K562 (cell line): ENCODE measurements at regions not wholly inside any gene's neighbourhood (a gene's known extent, or its start where the extent isn't known, plus 50 kb on each side); places are given as distances from the start of the nearest gene placed in this dataset.

ENCODE experiments used
- ATAC-seq: fragments of 200-7000 bp; cut with Tn5 transposase; 3 replicates; pipeline ENCODE4 v1.9.1; 2020; ENCODE audit warnings: moderate library complexity
- BruUV-seq: library from RNA; stranded (reverse); fragments of 400-500 nt; replicated peaks from 2 replicates; lab custom pipeline; 2021; lab: Mats Ljungman, UMichigan
- CTCF ChIA-PET: fragments of 300-600 bp; formaldehyde crosslinking; extraction: SDS; loops from one replicate; lab custom pipeline; 2021; ENCODE audit warnings: low intra/inter-chr PET ratio; lab: Yijun Ruan, JAX
- POLR2A ChIA-PET: fragments of 300-600, 350-650 bp; sonication (Branson Sonifier 250); formaldehyde crosslinking; extraction: SDS; loops from one replicate; lab custom pipeline; 2021; ENCODE audit warnings: antibody characterized with exemption, inconsistent platforms; lab: Yijun Ruan, JAX
- DNase-seq, 4 experiments: peaks; one replicate each; pipeline versions ENCODE4 v3.0.0 to v3.0.0-alpha.2; 2011 to 2018; ENCODE audit warnings: low spot score in 3 of 4, mixed read lengths in 3 of 4; ENCODE audit errors: extremely low read depth in 1 of 4
- FAIRE-seq: peaks from 2 replicates; lab custom pipeline; 2011; peaks lifted over from hg19 to GRCh38; lab: Jason Lieb, UNC
- H2AFZ ChIP-seq: 2 replicates; pipeline ENCODE4 v1.6.0; 2011; ENCODE audit warnings: low read depth, low read length, control low read depth, inconsistent platforms
- H3K27ac ChIP-seq: fragments of 200-600 bp; 3 replicates; pipeline ENCODE4 v1.8.0; 2011; ENCODE audit warnings: low read depth, mild to moderate bottlenecking, control low read depth, inconsistent platforms, low read length, moderate library complexity, mixed read lengths; ENCODE audit errors: extremely low read depth
- H3K27me3 ChIP-seq, 2 experiments: fragments of 300-600 bp in 1 of 2; 2 replicates in 1 of 2; 3 replicates in 1 of 2; pipeline versions ENCODE4 v1.6.0 to v1.8.0; 2011; ENCODE audit warnings: inconsistent platforms in 2 of 2, low read length in 2 of 2, mild to moderate bottlenecking in 1 of 2, mixed read lengths in 1 of 2, moderate library complexity in 1 of 2; ENCODE audit not compliant: control insufficient read depth in 2 of 2, insufficient read depth in 2 of 2
- H3K36me3 ChIP-seq: fragments of 300-600 bp; 3 replicates; pipeline ENCODE4 v1.8.0; 2011; ENCODE audit warnings: mild to moderate bottlenecking, low read length, inconsistent platforms; ENCODE audit not compliant: control insufficient read depth, insufficient read depth
- H3K4me1 ChIP-seq, 2 experiments: fragments of 200-600 bp in 1 of 2; replicated peaks in 1 of 2; 2 replicates in 1 of 2; 3 replicates in 1 of 2; pipeline versions ENCODE4 v1.5.1 to v1.8.0; 2011; ENCODE audit warnings: inconsistent platforms in 2 of 2, low read length in 2 of 2, mild to moderate bottlenecking in 1 of 2, mixed read lengths in 1 of 2, moderate library complexity in 1 of 2; ENCODE audit not compliant: control insufficient read depth in 2 of 2, insufficient read depth in 2 of 2
- H3K4me2 ChIP-seq: 2 replicates; pipeline ENCODE4 v1.6.1; 2011; ENCODE audit warnings: low read length, control low read depth, inconsistent platforms, mixed read lengths; ENCODE audit not compliant: insufficient read depth
- H3K4me3 ChIP-seq: fragments of 200-600 bp; sonication (generic), shearing (Covaris generic); 2 replicates; pipeline ENCODE4 v1.5.1; 2016; ENCODE audit warnings: control low read depth, inconsistent platforms
- H3K79me2 ChIP-seq: fragments of 200-600 bp; 3 replicates; pipeline ENCODE4 v1.8.0; 2011; ENCODE audit warnings: low read length, inconsistent platforms; ENCODE audit not compliant: control insufficient read depth, insufficient read depth
- H3K9ac ChIP-seq, 2 experiments: 2 replicates each; pipeline versions ENCODE4 v1.6.0 to v1.6.1; 2011; ENCODE audit warnings: low read depth in 2 of 2, low read length in 2 of 2, control low read depth in 1 of 2, inconsistent platforms in 1 of 2, mild to moderate bottlenecking in 1 of 2, mixed read lengths in 1 of 2; ENCODE audit not compliant: insufficient read depth in 1 of 2
- H3K9me1 ChIP-seq: one replicate; pipeline ENCODE4 v1.6.0; 2011; ENCODE audit warnings: inconsistent platforms, mild to moderate bottlenecking, low read length, moderate library complexity; ENCODE audit not compliant: control insufficient read depth, insufficient read depth
- H3K9me3 ChIP-seq: replicated peaks from 2 replicates; pipeline ENCODE4 v1.5.1; 2011; ENCODE audit warnings: low read depth, low read length, inconsistent platforms; ENCODE audit not compliant: control insufficient read depth, insufficient read depth
- H4K20me1 ChIP-seq: replicated peaks from 2 replicates; pipeline ENCODE4 v1.6.1; 2011; ENCODE audit warnings: low read length, inconsistent platforms, mixed read lengths; ENCODE audit not compliant: control insufficient read depth, insufficient read depth
- BRD9 ChIP-seq: fragments of 450-650 bp; IDR thresholded peaks from 2 replicates; pipeline ENCODE4 v1.6.1; 2018; ENCODE audit warnings: low read depth; ENCODE audit not compliant: partially characterized antibody
- BRF1 ChIP-seq: IDR thresholded peaks from 3 replicates; pipeline ENCODE4 v1.6.1; 2011; ENCODE audit warnings: borderline replicate concordance, mild to moderate bottlenecking; ENCODE audit not compliant: insufficient read length; ENCODE audit errors: extremely low read depth
- E2F3 ChIP-seq: fragments of 250-450 bp; sonication (Bioruptor Pico); IDR thresholded peaks from 2 replicates; pipeline ENCODE4 v1.4.0; 2020; ENCODE audit warnings: mild to moderate bottlenecking
- GATAD2A ChIP-seq: fragments of 450-650 bp; IDR thresholded peaks from 2 replicates; pipeline ENCODE4 v1.6.1; 2017
- HNRNPUL1 ChIP-seq: fragments of 200-400 bp; formaldehyde crosslinking; IDR thresholded peaks from 2 replicates; pipeline ENCODE4 v1.6.1; 2017; ENCODE audit warnings: low read length
- HOMEZ ChIP-seq: fragments of 250-450 bp; sonication (Bioruptor Pico); IDR thresholded peaks from 2 replicates; pipeline ENCODE4 v1.4.0; 2020; ENCODE audit warnings: mild to moderate bottlenecking, moderate library complexity
- MCM5 ChIP-seq: fragments of 450-650 bp; IDR thresholded peaks from 2 replicates; pipeline ENCODE4 v1.6.1; 2016; ENCODE audit warnings: low read depth
- POLR2AphosphoS2 ChIP-seq: IDR thresholded peaks from 2 replicates; pipeline ENCODE4 v1.6.1; 2012; ENCODE audit warnings: low read length, improper control_type of control experiment
- RBM22 ChIP-seq: fragments of 200-400 bp; formaldehyde crosslinking; IDR thresholded peaks from 2 replicates; pipeline ENCODE4 v1.6.1; 2018; ENCODE audit warnings: low read length, low read depth; ENCODE audit not compliant: poor library complexity, severe bottlenecking
- SREBF1 ChIP-seq: fragments of 150-350 bp; IDR thresholded peaks from 2 replicates; pipeline ENCODE4 v1.6.1; 2014; ENCODE audit warnings: antibody characterized with exemption, low read depth, low read length, borderline replicate concordance
- SRSF3 ChIP-seq: fragments of 200-400 bp; formaldehyde crosslinking; IDR thresholded peaks from 2 replicates; pipeline ENCODE4 v1.6.1; 2016; ENCODE audit warnings: mild to moderate bottlenecking, low read length, moderate library complexity; ENCODE audit not compliant: insufficient read depth
- STAT5B ChIP-seq: fragments of 250-450 bp; sonication (Bioruptor Pico); IDR thresholded peaks from 2 replicates; pipeline ENCODE4 v1.8.0; 2021; ENCODE audit warnings: mild to moderate bottlenecking, inconsistent platforms
- USF1 ChIP-seq: sonication (generic); formaldehyde crosslinking; IDR thresholded peaks from 2 replicates; pipeline ENCODE4 v1.9.0; 2022; ENCODE audit warnings: mild to moderate bottlenecking, missing genetic modification reagents
- ZBTB7A ChIP-seq: IDR thresholded peaks from 2 replicates; pipeline ENCODE4 v1.6.1; 2011; ENCODE audit warnings: low read depth, mild to moderate bottlenecking, low read length, moderate library complexity, borderline replicate concordance; ENCODE audit not compliant: control insufficient read depth
- ZFP30 ChIP-seq: fragments of 250-450 bp; sonication (Bioruptor Pico); IDR thresholded peaks from 2 replicates; pipeline ENCODE4 v1.8.0; 2022; ENCODE audit warnings: moderate library complexity, mild to moderate bottlenecking, inconsistent platforms, borderline replicate concordance
- ZNF124 ChIP-seq: sonication (generic); formaldehyde crosslinking; IDR thresholded peaks from 2 replicates; pipeline ENCODE4 v1.8.1; 2022; ENCODE audit warnings: missing genetic modification reagents
- ZNF23 ChIP-seq: fragments of 250-450 bp; sonication (Bioruptor Pico); IDR thresholded peaks from 2 replicates; pipeline ENCODE4 v1.4.0; 2020; ENCODE audit warnings: mild to moderate bottlenecking
- ZNF263 ChIP-seq: sonication (generic); formaldehyde crosslinking; IDR thresholded peaks from 2 replicates; pipeline ENCODE4 v1.8.0; 2022; ENCODE audit warnings: mild to moderate bottlenecking, missing genetic modification reagents, borderline replicate concordance
- WGBS: fragments of 100-300 bp; shearing (Covaris generic); methylation state at CpG from one replicate; pipeline ENCODE4 v1.1.6; 2016; ENCODE audit warnings: low coverage, mixed read lengths; ENCODE audit not compliant: insufficient coverage; ENCODE audit errors: missing lambda C conversion rate; 5-methylcytosine and 5-hydroxymethylcytosine counted together
- in situ Hi-C: fragments of 300-500 bp; cut with MboI; formaldehyde crosslinking; loops from 4 replicates; pipeline ENCODE4 v1.15.0; 2018; ENCODE audit warnings: inconsistent platforms, mixed read lengths
- intact Hi-C: fragments of 100-400 bp; cut with micrococcal nuclease; formaldehyde crosslinking; loops from 2 replicates; pipeline ENCODE4 v1.14.2; 2022

- Histone ChIP-seq H4K20me1 (no peaks in the 10 kb centered on the region), H3K27ac (no peak overlapping the region), H3K4me3 (no peak overlapping the region), H2AFZ (no peak overlapping the region), H3K36me3 (no peaks in the 10 kb centered on the region), H3K79me2 (no peaks in the 10 kb centered on the region), H3K9me3 (no peaks in the 10 kb centered on the region), H3K4me2 (no peak overlapping the region), H3K9ac (no peak overlapping the region), H3K4me1 (no peaks in the 10 kb centered on the region), H3K9me1 (no peaks in the 10 kb centered on the region), H3K27me3 (peaks cover 22 to 54% of the 10 kb centered on the region in 2 experiments; a peak in 4 of 5 replicates)
- ChIA-PET POLR2A (no interaction called here), CTCF (interaction anchor here (0.6 kb wide), 1 partner anchor 95 kb away, joined by 3 read pairs; no protein-coding TSS in a partner anchor)
- intact Hi-C loops: no loop called here
- in situ Hi-C loops: no loop called here
- BruUV-seq: no TSS peak
- ATAC-seq: peak; percentile 49; the same call in 2 of the 3 replicates
- no peak for FAIRE-seq
- no peak for TF ChIP-seq STAT5B (CRISPR knock-in tag)
- no peak for TF ChIP-seq BRD9
- no peak for TF ChIP-seq BRF1
- no peak for TF ChIP-seq POLR2AphosphoS2
- no peak for TF ChIP-seq GATAD2A
- TF ChIP-seq ZNF124 (CRISPR knock-in tag): no peak
- no peak for TF ChIP-seq MCM5
- no peak for TF ChIP-seq USF1
- TF ChIP-seq SREBF1: no peak
- TF ChIP-seq RBM22: no peak
- TF ChIP-seq E2F3: no peak
- TF ChIP-seq ZNF263 (CRISPR knock-in tag): no peak
- no peak for TF ChIP-seq HNRNPUL1
- TF ChIP-seq ZFP30: no peak
- TF ChIP-seq ZNF23 (CRISPR knock-in tag): no peak
- TF ChIP-seq SRSF3: no peak
- no peak for TF ChIP-seq HOMEZ
- no peak for TF ChIP-seq ZBTB7A
- DNase-seq: no peak
- 18% methylated on average over 21 of the region's 21 CpGs for WGBS
These were observed 82.8 kb downstream of the TMEM18 start for GRCh38 chr2:594297-594949.
